ENCODE measurements at regions not wholly inside any gene's neighbourhood (a gene's known extent, or its start where the extent isn't known, plus 50 kb on each side); places are given as distances from the start of the nearest gene placed in this dataset.
"Not testable (repeated sequence)": the region's sequence is repeated elsewhere in the genome, so short reads cannot be mapped to it uniquely, and the experiment has no call there.

GRCh38 chr2:12539776-12540562 is 176.8 kb upstream of the TRIB2 start:
- DNase-seq (ENCODE audit: low spot score): no peak

- DNase-seq (ENCODE audit: low spot score): no peak
Observed at GRCh38 chr2:12543076-12543977, 173.4 kb upstream of the TRIB2 start.

- no peak for DNase-seq (ENCODE audit: low spot score)
Observed at GRCh38 chr2:12543978-12544558, 172.7 kb upstream of the TRIB2 start.

- DNase-seq (ENCODE audit: low spot score): no peak
Observed at GRCh38 chr2:12547566-12548170, 169.1 kb upstream of the TRIB2 start.

GRCh38 chr2:12548906-12549305 is 167.8 kb upstream of the TRIB2 start:
- DNase-seq (ENCODE audit: low spot score): no peak

GRCh38 chr2:12549641-12550040 is 167.1 kb upstream of the TRIB2 start:
- no peak for DNase-seq (ENCODE audit: low spot score)

GRCh38 chr2:12552092-12552491 is 164.6 kb upstream of the TRIB2 start:
- no peak for DNase-seq (ENCODE audit: low spot score)

GRCh38 chr2:12554224-12555011 is 162.3 kb upstream of the TRIB2 start:
- DNase-seq (ENCODE audit: low spot score): peak; percentile 33

GRCh38 chr2:12555012-12555645 is 161.6 kb upstream of the TRIB2 start:
- peak; percentile 10 for DNase-seq (ENCODE audit: low spot score)

- DNase-seq (ENCODE audit: low spot score): no peak
Observed at GRCh38 chr2:12556762-12557161, 160.0 kb upstream of the TRIB2 start.

- no peak for DNase-seq (ENCODE audit: low spot score)
Observed at GRCh38 chr2:12557688-12558087, 159.0 kb upstream of the TRIB2 start.

- no peak for DNase-seq (ENCODE audit: low spot score)
Observed at GRCh38 chr2:12558519-12558918, 158.2 kb upstream of the TRIB2 start.

GRCh38 chr2:12560618-12561017 is 156.1 kb upstream of the TRIB2 start:
- DNase-seq (ENCODE audit: low spot score): no peak

- no peak for DNase-seq (ENCODE audit: low spot score)
Observed at GRCh38 chr2:12567411-12567810, 149.3 kb upstream of the TRIB2 start.

GRCh38 chr2:12569510-12569909 is 147.2 kb upstream of the TRIB2 start:
- DNase-seq (ENCODE audit: low spot score): not testable (repeated sequence)

GRCh38 chr2:12569929-12570328 is 146.8 kb upstream of the TRIB2 start:
- DNase-seq (ENCODE audit: low spot score): not testable (repeated sequence)

GRCh38 chr2:12577091-12577490 is 139.6 kb upstream of the TRIB2 start:
- no peak for DNase-seq (ENCODE audit: low spot score)

- DNase-seq (ENCODE audit: low spot score): no peak
Observed at GRCh38 chr2:12577567-12578253, 139.0 kb upstream of the TRIB2 start.

- DNase-seq (ENCODE audit: low spot score): no peak
Observed at GRCh38 chr2:12579018-12579417, 137.7 kb upstream of the TRIB2 start.

GRCh38 chr2:12584338-12584737 is 132.4 kb upstream of the TRIB2 start:
- DNase-seq (ENCODE audit: low spot score): no peak
